MM.1S (cell line): ENCODE measurements at regions not wholly inside any gene's neighbourhood (a gene's known extent, or its start where the extent isn't known, plus 50 kb on each side); places are given as distances from the start of the nearest gene placed in this dataset.

Experiments used
- DNase-seq: peaks from one replicate; pipeline ENCODE4 v3.0.0-alpha.2; 2015
- H2AFZ ChIP-seq: fragments of 300-600 bp; sonication (generic); 2 replicates; pipeline ENCODE4 v1.6.0; 2016; ENCODE audit warnings: antibody characterized with exemption, low read length
- H3F3A ChIP-seq: fragments of 300-600 bp; sonication (generic); 2 replicates; pipeline ENCODE4 v1.6.1; 2016; ENCODE audit warnings: mild to moderate bottlenecking, antibody characterized with exemption, low read length, moderate library complexity, mixed read lengths; ENCODE audit not compliant: insufficient read depth
- H3K27ac ChIP-seq: fragments of 300-600 bp; sonication (generic); 2 replicates; pipeline ENCODE4 v1.5.1; 2016; ENCODE audit warnings: mild to moderate bottlenecking, low read length
- H3K27me3 ChIP-seq: fragments of 300-600 bp; sonication (generic); replicated peaks from 2 replicates; pipeline ENCODE4 v1.6.0; 2016; ENCODE audit warnings: low read length; ENCODE audit not compliant: insufficient read depth
- H3K36me3 ChIP-seq: fragments of 300-600 bp; sonication (generic); replicated peaks from 2 replicates; pipeline ENCODE4 v1.6.1; 2016; ENCODE audit warnings: mild to moderate bottlenecking, low read length, mixed read lengths; ENCODE audit not compliant: insufficient read depth
- H3K4me1 ChIP-seq: fragments of 300-600 bp; sonication (generic); 2 replicates; pipeline ENCODE4 v1.6.1; 2016; ENCODE audit warnings: low read length, mixed read lengths
- H3K4me2 ChIP-seq: fragments of 300-600 bp; sonication (generic); 2 replicates; pipeline ENCODE4 v1.6.0; 2016; ENCODE audit warnings: low read depth, low read length
- H3K4me3 ChIP-seq: fragments of 300-600 bp; sonication (generic); 2 replicates; pipeline ENCODE4 v1.5.1; 2016; ENCODE audit warnings: low read length, mixed read lengths
- H3K79me2 ChIP-seq: fragments of 300-600 bp; sonication (generic); 2 replicates; pipeline ENCODE4 v1.6.1; 2016; ENCODE audit warnings: mixed run types, low read length, mixed read lengths
- H3K9ac ChIP-seq: fragments of 300-600 bp; sonication (generic); 2 replicates; pipeline ENCODE4 v1.6.1; 2016; ENCODE audit warnings: low read length, mixed read lengths
- H3K9me2 ChIP-seq: fragments of 300-600 bp; sonication (generic); replicated peaks from 2 replicates; pipeline ENCODE4 v1.6.1; 2016; ENCODE audit warnings: mild to moderate bottlenecking, low read length, mixed read lengths; ENCODE audit not compliant: insufficient read depth
- H3K9me3 ChIP-seq: fragments of 300-600 bp; sonication (generic); replicated peaks from 2 replicates; pipeline ENCODE4 v1.6.1; 2016; ENCODE audit warnings: mild to moderate bottlenecking, low read length, mixed read lengths; ENCODE audit not compliant: insufficient read depth
- H4K20me1 ChIP-seq: fragments of 300-600 bp; sonication (generic); 2 replicates; pipeline ENCODE4 v1.6.1; 2016; ENCODE audit warnings: mild to moderate bottlenecking, low read length, moderate library complexity, mixed read lengths; ENCODE audit not compliant: insufficient read depth
- CTCF ChIP-seq: fragments of 300-600 bp; sonication (generic); IDR thresholded peaks from 2 replicates; pipeline ENCODE4 v1.5.1; 2016; ENCODE audit warnings: antibody characterized with exemption, low read length, mixed read lengths
- EZH2 ChIP-seq: fragments of 300-600 bp; sonication (generic); optimal IDR thresholded peaks from 2 replicates; pipeline ENCODE3; 2017; ENCODE audit warnings: low read depth, mild to moderate bottlenecking, antibody characterized with exemption, low read length, mixed read lengths
- EZH2phosphoT487 ChIP-seq: fragments of 300-600 bp; sonication (generic); IDR thresholded peaks from 2 replicates; pipeline ENCODE4 v1.6.1; 2018; ENCODE audit warnings: antibody characterized with exemption, low read length

DNA sequence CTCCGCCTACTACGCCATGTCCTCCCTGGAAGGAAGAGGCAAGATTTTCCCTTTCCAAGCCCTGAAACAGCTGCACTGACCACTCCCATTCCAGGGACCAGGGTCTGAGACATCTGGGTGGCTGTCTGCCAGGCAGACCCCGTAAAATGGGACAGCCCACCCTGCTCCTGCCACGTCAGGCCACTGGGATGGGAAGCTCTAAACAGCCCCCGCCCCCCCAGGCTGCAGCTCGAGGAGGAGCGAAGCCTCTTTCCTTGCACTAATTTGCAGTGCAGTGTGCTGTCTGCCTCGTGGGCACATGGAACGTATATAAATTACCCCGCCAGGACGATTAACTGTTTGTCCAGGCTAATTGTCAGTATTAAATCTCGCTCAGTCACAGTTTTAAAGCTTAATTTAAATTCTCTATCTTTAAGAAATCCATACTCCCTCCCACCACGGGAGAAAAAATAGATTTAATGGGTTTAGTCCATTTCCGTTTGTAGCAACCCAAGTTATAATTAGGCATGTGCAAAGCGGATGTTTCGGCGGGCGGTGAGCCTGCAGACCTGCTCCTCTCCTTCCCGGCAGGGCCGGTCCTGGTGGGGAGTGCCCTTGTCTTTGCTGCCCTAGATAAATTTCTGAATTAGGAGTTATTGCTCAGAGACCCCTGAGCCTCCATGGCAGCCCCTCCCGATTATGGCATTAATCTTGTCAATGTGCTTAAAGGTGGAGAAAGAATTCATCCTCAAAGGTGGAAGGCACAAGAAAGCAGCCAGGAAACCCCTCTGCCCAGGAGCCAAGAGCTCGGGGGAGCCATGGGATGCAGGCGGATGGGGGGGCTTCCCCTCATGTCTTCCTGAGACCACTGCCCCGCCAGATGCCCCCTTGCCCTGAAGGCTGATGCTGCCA is 268.0 kb upstream of the TNRC6C start:
- DNase-seq = peak; percentile 77
- Histone ChIP-seq H4K20me1 (no peaks in the 10 kb centered on the region), H3K79me2 (no peaks in the 10 kb centered on the region), H2AFZ (peak overlapping the region; percentile 95), H3K4me1 (peaks cover 39% of the 10 kb centered on the region), H3K36me3 (no peaks in the 10 kb centered on the region), H3K4me3 (peak overlapping the region; percentile 39), H3K9ac (peak overlapping the region; percentile 39), H3F3A (no peaks in the 10 kb centered on the region), H3K9me2 (no peaks in the 10 kb centered on the region), H3K27me3 (no peaks in the 10 kb centered on the region), H3K4me2 (peak overlapping the region; percentile 68), H3K27ac (peak overlapping the region; percentile 44; the same call in 1 of the 2 replicates), H3K9me3 (no peaks in the 10 kb centered on the region)
- TF ChIP-seq EZH2 = no peak
- no peak for TF ChIP-seq CTCF
- no peak for TF ChIP-seq EZH2phosphoT487

DNA sequence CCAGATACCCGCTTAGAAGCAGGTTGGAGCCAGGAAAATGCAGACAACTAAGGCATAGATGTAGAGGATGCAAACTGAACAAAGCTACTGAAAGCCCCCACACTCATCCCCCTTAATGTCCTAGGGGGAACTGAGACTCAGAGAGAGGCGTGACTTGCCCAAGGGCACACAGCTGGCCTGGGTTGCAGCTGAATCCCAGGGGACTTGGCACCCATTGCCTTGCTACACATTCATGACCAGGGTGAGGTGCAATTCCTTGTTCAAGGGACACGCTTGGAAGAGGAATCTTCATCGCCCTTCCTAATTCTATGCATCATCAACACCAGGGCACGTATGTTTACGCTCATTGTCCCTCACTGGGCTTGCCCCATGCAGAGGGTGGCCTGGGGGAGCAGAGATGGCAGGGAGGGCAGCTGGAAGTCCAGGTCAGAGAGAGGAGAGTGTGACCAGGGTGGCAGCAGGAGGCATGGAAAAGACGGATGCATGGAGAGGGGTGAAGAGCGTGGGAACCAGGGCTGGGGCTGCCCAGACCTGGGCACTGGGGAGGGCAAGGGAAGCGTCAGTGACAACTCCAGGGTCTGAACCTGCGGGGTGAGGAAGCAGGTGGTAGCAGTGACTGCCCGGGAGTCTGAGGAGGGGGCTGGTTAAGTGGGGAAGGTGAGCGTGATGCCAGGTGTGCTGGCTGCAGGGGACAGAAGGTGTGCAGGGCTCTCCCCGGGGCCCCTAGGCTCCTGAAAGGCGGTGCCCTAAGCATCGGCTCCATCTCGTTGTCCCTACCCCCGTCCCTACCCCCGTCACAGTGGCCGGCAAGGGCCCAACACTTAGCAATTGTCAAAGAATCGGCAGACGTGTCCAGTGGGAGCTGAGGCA is 267.1 kb upstream of the TNRC6C start:
- TF ChIP-seq EZH2 (no peak), CTCF (no peak), EZH2phosphoT487 (no peak)
- H4K20me1 ChIP-seq = no peaks in the 10 kb centered on the region
- no peaks in the 10 kb centered on the region for H3F3A ChIP-seq
- H3K4me1 ChIP-seq = peaks cover 39% of the 10 kb centered on the region
- H3K36me3 ChIP-seq = no peaks in the 10 kb centered on the region
- no peak for DNase-seq
- H3K9me2 ChIP-seq = no peaks in the 10 kb centered on the region
- peak overlapping the region; percentile 68 for H3K4me2 ChIP-seq
- peak overlapping the region; percentile 44; the same call in 1 of the 2 replicates for H3K27ac ChIP-seq
- H2AFZ ChIP-seq = peak overlapping the region; percentile 95
- H3K9me3 ChIP-seq = no peaks in the 10 kb centered on the region
- no peaks in the 10 kb centered on the region for H3K79me2 ChIP-seq
- peak overlapping the region; percentile 39; the same call in 1 of the 2 replicates for H3K4me3 ChIP-seq
- peak overlapping the region; percentile 39; the same call in 1 of the 2 replicates for H3K9ac ChIP-seq
- no peaks in the 10 kb centered on the region for H3K27me3 ChIP-seq

GRCh38 chr17:77692571-77693161 is 265.8 kb upstream of the TNRC6C start:
- Histone ChIP-seq H3K4me2 (no peak overlapping the region), H3K79me2 (no peaks in the 10 kb centered on the region), H3K36me3 (no peaks in the 10 kb centered on the region), H4K20me1 (no peaks in the 10 kb centered on the region), H2AFZ (no peak overlapping the region), H3K27ac (no peak overlapping the region), H3K9me2 (no peaks in the 10 kb centered on the region), H3K4me3 (no peak overlapping the region), H3K27me3 (no peaks in the 10 kb centered on the region), H3K9me3 (no peaks in the 10 kb centered on the region), H3F3A (no peaks in the 10 kb centered on the region), H3K9ac (no peak overlapping the region), H3K4me1 (peaks cover 34% of the 10 kb centered on the region)
- no peak for DNase-seq
- no peak for TF ChIP-seq CTCF
- no peak for TF ChIP-seq EZH2
- no peak for TF ChIP-seq EZH2phosphoT487
